ENCODE measurements at regions not wholly inside any gene's neighbourhood (a gene's known extent, or its start where the extent isn't known, plus 50 kb on each side); places are given as distances from the start of the nearest gene placed in this dataset.

- DNase-seq (ENCODE audit: low read depth), result no peak
Observed at GRCh38 chr3:135867911-135868310, 97.6 kb upstream of the PPP2R3A start.

GRCh38 chr3:135868801-135869200 lies 96.7 kb upstream of the PPP2R3A start:
- no peak for DNase-seq (ENCODE audit: low read depth)

- DNase-seq (ENCODE audit: low read depth), result no peak
Observed at GRCh38 chr3:135869439-135870105, 96.0 kb upstream of the PPP2R3A start.

- DNase-seq (ENCODE audit: low read depth), result no peak
Observed at GRCh38 chr3:135871311-135871710, 94.2 kb upstream of the PPP2R3A start.

- DNase-seq (ENCODE audit: low read depth), result no peak
Observed at GRCh38 chr3:135874035-135874434, 91.5 kb upstream of the PPP2R3A start.

- DNase-seq (ENCODE audit: low read depth), result no peak
Observed at GRCh38 chr3:135878501-135878900, 87.0 kb upstream of the PPP2R3A start.

- DNase-seq (ENCODE audit: low read depth), result no peak
Observed at GRCh38 chr3:135885885-135886284, 79.6 kb upstream of the PPP2R3A start.

GRCh38 chr3:135887220-135887619 lies 78.3 kb upstream of the PPP2R3A start:
- no peak for DNase-seq (ENCODE audit: low read depth)

- no peak for DNase-seq (ENCODE audit: low read depth)
Observed at GRCh38 chr3:135889443-135889842, 76.1 kb upstream of the PPP2R3A start.

GRCh38 chr3:135891121-135891520 lies 74.4 kb upstream of the PPP2R3A start:
- no peak for DNase-seq (ENCODE audit: low read depth)

- peak; percentile 6 for DNase-seq (ENCODE audit: low read depth)
Observed at GRCh38 chr3:135895106-135895733, 70.3 kb upstream of the PPP2R3A start.

- DNase-seq (ENCODE audit: low read depth), result no peak
Observed at GRCh38 chr3:135895734-135896121, 69.8 kb upstream of the PPP2R3A start.

GRCh38 chr3:135896613-135897012 lies 68.9 kb upstream of the PPP2R3A start:
- DNase-seq (ENCODE audit: low read depth), result no peak

- DNase-seq (ENCODE audit: low read depth), result no peak
Observed at GRCh38 chr3:135897715-135898114, 67.8 kb upstream of the PPP2R3A start.

- no peak for DNase-seq (ENCODE audit: low read depth)
Observed at GRCh38 chr3:135898774-135899173, 66.8 kb upstream of the PPP2R3A start.

- DNase-seq (ENCODE audit: low read depth), result no peak
Observed at GRCh38 chr3:135905058-135905724, 60.3 kb upstream of the PPP2R3A start.

GRCh38 chr3:135907422-135908165 lies 57.9 kb upstream of the PPP2R3A start:
- no peak for DNase-seq (ENCODE audit: low read depth)

GRCh38 chr3:135908225-135908624 lies 57.3 kb upstream of the PPP2R3A start:
- no peak for DNase-seq (ENCODE audit: low read depth)

- DNase-seq (ENCODE audit: low read depth), result no peak
Observed at GRCh38 chr3:135908737-135909136, 56.8 kb upstream of the PPP2R3A start.

- DNase-seq (ENCODE audit: low read depth), result no peak
Observed at GRCh38 chr3:135911110-135911509, 54.4 kb upstream of the PPP2R3A start.

- no peak for DNase-seq (ENCODE audit: low read depth)
Observed at GRCh38 chr3:135915206-135915605, 50.3 kb upstream of the PPP2R3A start.

Data from T follicular helper cell (primary cell).